ENCODE measurements at regions not wholly inside any gene's neighbourhood (a gene's known extent, or its start where the extent isn't known, plus 50 kb on each side); places are given as distances from the start of the nearest gene placed in this dataset.

- TF ChIP-seq CTCF (IDR thresholded peaks at IDR 0.05) (no peak), POLR2A (IDR thresholded peaks at IDR 0.05) (no peak)
These were observed 664.0 kb upstream of the IGFBP7 start for GRCh38 chr4:57774171-57774570.

Measured in heart left ventricle (tissue), 13 donors.